ENCODE measurements at regions not wholly inside any gene's neighbourhood (a gene's known extent, or its start where the extent isn't known, plus 50 kb on each side); places are given as distances from the start of the nearest gene placed in this dataset.

GRCh38 chr6:33950472-33950881 lies 146.7 kb upstream of the MLN start:
- no peak overlapping the region for H3K27ac ChIP-seq
- no peak for TF ChIP-seq CTCF (conservative IDR thresholded peaks at IDR 0.05)

- no peak overlapping the region for H3K27ac ChIP-seq
- TF ChIP-seq CTCF (conservative IDR thresholded peaks at IDR 0.05): no peak
These were observed 146.2 kb upstream of the MLN start for GRCh38 chr6:33949877-33950435.

- TF ChIP-seq CTCF (conservative IDR thresholded peaks at IDR 0.05): no peak
- no peak overlapping the region for H3K27ac ChIP-seq
These were observed 145.3 kb upstream of the MLN start for GRCh38 chr6:33949111-33949510.

DNA sequence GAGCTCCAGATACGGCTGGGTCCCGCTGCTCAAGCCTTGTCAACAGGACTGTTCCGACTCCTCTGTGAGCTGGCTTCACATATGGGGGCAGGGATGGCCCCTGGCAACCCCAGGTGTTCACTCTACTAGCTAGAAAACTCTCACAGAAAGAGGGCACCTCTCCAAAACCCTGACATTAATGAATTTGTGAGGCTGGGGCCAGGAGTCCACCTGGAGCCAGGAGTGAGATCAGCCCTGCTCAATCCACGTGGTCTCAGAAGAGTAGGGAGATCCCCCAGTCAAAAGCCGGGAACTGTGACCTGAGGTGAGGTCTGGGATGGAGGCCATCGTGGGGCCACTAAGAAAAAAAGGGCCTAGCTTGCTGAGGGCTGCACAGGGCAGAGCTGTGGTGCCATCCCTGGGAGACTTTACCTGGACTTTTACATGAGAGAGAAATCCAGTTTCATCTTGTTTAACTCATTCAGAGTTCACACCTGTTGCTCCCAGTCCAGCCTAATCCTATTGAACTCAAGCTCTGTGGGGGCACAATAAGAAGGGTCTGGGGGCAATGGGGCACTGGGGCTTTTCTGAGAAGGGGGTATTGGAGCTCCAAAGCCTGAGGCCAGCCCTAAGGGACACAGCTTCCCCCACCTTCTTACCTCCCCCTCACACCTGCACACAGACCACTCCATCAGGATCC lies 144.3 kb upstream of the MLN start:
- no peak for TF ChIP-seq CTCF (conservative IDR thresholded peaks at IDR 0.05)
- H3K27ac ChIP-seq: no peak overlapping the region

DNA sequence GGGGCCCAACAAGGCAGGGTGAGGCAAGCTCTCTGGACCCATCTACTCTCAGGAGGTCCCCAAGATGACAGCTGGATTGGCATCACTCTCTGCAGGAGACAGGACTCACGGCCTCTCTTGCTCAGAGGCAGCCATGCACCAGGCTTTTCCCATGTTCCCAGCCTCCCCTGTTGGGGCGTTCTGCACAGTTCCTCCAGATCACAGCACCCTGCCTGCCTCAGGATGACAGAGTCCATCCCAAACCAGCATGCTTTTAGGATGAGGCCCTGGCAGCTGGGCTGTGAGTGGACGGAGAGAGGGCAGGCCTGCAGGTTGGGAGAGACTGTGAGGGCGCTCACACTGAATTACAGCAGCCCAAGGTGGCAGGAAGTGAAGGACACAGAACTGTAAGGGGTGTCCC lies 143.2 kb upstream of the MLN start:
- no peak overlapping the region for H3K27ac ChIP-seq
- TF ChIP-seq CTCF (conservative IDR thresholded peaks at IDR 0.05): no peak

DNA sequence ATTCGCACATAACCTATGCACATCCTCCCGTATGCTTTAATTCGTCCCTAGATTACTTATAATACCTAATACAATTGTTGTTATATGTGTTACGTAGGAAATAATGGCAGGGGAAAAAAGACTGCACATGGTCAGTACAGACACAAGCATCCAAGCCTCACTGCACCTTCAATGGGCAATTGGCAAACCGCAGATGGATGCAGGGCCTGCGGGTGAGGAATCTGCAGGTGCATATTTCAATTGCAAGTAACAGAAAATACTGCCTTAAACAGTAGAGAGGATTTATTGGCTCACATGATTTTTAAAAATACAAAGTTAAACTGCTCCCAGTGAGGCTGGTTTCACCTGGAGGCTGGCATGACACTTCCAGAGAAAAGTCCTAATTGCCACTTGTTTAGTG lies 142.1 kb upstream of the MLN start:
- no peak overlapping the region for H3K27ac ChIP-seq
- TF ChIP-seq CTCF (conservative IDR thresholded peaks at IDR 0.05): no peak

DNA sequence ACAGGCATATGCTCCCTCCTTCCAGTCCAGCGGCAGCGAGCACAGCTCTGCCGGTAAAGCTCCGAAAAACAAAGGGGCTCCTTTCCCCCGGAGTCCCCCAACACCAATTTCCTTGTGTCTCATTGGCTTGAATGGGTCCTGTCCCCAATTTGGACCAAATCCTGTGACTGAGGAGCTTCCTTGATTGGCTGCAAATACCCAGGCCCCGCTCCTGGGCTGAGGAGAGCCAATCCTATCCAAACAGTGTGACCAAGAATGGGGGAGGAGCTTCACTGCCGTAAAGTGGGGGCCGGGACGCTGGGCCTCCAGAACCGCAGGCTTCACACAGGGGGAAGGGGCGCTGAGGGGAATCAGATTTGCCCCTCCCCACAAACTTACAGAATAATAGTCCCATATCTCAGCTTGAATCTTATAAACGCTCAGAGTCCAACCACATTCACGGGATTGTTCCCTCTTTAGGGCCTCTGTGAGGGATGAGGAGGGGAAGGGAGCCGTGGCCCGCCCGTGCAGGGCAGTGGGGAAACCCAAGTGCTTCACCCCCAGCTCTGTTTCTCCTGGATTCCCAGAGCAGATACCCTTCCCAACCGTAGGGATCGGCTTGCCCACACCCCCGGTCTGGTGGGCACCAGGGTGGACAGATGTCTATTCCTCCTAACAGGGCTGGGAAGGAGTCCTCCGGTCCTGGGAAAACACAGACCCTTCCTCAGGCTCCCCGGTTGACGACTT lies 141.0 kb upstream of the MLN start:
- H3K27ac ChIP-seq: no peak overlapping the region
- no peak for TF ChIP-seq CTCF (conservative IDR thresholded peaks at IDR 0.05)
